GM19328 (cell line): ENCODE measurements at regions not wholly inside any gene's neighbourhood (a gene's known extent, or its start where the extent isn't known, plus 50 kb on each side); places are given as distances from the start of the nearest gene placed in this dataset.
"Not testable (repeated sequence)": the region's sequence is repeated elsewhere in the genome, so short reads cannot be mapped to it uniquely, and the experiment has no call there.

Experiments used
- ATAC-seq: cut with Tn5 transposase; IDR thresholded peaks from one replicate; pipeline ENCODE4 v1.9.1; 2021; ENCODE audit warnings: mild to moderate bottlenecking, moderate library complexity; ENCODE audit not compliant: unreplicated experiment

DNA sequence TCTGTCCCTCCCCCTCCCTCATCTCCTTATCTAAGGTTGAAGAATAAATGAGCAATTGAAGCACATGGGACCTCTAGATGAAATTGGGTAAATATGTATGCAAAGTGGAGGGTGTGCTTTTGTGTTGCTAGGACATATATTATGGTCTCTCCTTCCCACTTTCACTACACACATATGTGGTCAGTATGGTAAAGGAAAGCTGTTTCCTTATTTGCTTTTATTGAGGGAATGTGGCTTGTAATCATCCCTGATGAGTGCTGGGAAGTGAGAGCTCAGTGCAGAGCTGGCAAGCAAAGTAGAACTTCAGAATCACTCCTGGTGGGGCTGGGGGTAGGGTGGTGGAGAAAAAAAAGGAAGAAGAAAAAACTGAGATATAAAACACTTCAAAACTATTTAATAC lies 189.9 kb upstream of the ATP5MC3 start:
- no peak for ATAC-seq

DNA sequence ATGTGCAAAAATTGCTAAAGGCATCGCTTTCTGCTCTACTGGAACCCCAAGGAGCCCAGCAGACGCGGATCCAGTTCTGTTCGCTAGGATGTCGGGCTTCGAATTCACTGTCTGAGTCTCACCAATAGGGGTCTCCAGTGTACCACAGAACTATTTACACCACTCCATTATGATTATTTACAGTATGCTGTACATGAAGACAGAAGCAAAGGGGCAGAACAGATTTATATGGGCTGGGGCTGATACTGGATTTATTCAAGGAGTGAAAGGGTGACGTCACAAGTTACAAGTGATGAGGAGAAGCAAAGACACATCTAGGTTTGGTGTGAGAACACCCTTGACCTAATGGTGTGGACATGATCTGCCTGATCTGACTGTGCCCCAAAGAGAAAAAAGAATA lies 185.3 kb upstream of the ATP5MC3 start:
- ATAC-seq: no peak

DNA sequence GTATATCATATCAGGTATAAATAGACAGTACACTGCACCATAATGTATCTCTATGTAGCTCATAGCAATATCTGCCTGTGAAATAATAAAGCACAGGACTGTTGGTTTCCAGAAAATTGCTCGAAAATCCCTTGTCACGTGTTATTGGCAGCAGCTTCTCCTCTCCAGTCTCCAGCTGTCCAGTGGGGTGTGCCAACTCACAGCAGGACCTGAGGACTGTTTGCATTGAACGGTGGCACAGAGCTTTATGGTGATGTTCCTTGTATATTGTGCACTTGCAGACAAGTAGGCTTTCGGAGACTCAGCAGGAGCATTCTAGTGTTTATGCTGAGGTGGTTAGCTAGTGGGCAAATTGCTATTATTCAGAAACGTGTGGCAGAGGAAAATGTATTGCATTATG lies 182.2 kb upstream of the ATP5MC3 start:
- ATAC-seq: no peak

DNA sequence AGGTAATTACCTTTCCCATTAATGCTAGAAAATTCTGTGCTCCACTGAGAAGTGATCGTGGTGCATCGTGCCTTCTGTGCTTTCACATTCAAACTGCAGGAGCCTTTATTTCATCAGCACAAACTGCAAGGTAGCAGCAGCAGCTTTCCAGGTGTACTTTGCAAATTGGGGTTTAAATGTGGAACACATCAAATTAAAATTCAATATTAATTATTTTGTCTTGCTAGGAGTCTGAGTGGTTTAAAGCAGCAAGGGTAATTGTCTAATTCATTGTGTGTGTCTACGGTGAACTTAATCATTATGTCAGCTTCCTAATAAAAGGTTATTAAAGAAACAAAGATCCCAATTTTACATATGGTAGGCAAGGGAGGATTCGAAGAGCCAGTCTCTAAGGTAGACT lies 180.8 kb upstream of the ATP5MC3 start:
- ATAC-seq: no peak

DNA sequence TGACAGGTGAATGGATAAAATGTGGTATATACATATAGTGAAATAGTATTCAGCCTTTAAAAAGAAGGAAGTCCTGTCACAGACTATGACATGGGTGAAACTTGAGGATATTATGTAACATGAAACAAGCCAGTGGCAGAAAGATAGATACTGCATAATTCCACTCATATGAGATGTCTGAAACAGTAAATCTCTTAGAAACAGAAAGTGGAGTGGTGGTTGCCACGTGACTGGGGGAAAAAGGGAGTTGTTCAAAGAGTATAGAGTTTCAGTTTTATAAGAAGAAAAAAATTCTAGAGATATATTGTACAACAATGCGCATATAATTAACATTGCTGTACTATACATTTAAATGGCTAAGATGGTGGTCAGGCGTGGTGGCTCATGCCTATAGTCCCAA lies 178.2 kb upstream of the ATP5MC3 start:
- ATAC-seq: no peak

DNA sequence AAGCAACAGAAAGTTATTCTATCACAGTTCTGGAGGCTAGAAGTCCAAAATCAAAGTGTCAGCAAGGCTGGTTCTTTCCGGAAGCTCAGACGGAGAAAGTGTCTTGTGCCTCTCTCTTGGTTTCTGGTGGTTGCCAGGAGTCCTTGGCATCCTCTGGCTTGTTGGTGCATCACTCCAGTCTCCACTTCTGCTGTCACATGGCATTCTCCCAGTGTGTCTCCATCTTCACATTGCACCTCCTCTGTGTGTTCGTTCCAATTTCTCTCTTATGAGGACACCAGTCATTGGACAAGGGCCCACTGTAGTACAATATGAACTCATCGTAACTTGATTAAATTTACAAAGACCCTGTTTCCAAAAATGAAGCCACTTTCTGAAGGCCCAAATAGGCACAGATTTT lies 175.4 kb upstream of the ATP5MC3 start:
- no peak for ATAC-seq

DNA sequence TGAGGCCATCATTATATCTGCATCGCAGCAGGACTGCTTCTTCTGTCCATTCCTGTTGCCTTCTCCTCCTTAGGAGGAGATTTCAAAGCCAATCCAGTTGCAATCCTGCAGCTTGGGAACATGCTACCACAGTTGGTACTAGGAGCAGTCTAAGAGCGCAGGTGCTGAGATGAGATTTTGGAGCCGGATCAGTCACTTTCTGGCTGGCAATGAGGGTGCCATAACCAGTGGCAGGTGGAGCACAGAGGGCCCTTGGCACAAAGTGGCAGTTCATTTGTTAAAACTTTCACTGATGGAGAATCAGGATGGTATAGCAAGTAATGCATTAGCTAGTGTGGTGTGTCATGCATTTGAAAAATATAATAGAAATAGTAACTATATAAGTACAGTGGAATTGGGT lies 173.7 kb upstream of the ATP5MC3 start:
- no peak for ATAC-seq

DNA sequence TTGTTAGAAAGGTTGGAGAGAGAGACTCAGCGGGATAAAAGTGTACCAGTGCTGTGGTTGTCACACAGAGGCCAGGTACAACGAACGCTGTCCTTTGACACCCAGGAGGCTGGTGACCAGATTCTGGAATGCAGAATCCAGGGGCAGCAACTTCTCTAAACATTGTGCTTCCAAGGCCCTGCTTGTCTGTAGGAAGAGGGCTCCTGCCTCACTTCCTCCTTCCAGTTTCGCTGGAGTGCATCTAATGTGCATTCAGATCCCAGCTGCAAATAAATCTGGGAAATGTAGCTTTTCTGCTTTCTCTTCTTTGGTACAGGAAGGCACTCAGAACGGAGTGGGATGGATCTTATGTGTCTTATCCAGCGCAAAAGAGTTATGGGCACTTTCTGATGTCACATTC lies 171.8 kb upstream of the ATP5MC3 start:
- no peak for ATAC-seq

DNA sequence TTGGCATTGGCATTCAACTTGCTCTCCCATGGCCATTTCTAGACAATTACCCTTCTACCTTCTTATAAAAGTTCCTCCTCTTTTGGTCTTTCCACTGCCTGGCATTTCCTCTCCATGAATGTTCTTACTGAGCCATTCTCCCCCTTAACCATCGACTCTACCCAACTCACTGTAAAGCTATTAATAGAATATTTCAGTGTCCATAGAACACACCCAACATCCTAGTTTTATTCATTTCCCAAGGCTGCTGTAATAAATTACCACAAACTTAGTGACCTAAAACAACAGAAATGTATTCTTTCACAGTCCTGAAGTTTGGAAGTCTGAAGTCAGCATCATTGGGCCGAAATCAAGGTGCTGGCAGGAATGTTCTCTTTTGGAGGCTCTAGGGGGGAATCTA lies 170.0 kb upstream of the ATP5MC3 start:
- no peak for ATAC-seq

DNA sequence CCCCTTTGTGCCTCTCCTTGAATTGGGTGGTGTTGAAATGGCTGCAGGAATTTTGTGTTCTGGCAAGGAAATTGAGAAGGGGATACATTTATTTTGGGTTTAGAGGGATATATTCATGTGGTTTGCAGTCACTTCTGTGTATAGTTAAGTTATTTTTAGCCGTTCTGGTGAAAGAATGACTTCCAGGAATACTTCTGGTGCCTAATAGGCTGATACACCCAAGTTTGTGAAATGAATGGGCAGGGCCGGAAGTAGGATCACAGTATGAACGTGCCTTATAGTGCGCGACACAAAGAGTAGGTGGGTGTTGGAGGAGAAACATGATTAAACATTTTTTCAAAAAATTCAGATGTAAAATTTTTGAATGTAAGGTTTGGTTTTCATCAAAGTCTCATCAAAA lies 168.6 kb upstream of the ATP5MC3 start:
- no peak for ATAC-seq

DNA sequence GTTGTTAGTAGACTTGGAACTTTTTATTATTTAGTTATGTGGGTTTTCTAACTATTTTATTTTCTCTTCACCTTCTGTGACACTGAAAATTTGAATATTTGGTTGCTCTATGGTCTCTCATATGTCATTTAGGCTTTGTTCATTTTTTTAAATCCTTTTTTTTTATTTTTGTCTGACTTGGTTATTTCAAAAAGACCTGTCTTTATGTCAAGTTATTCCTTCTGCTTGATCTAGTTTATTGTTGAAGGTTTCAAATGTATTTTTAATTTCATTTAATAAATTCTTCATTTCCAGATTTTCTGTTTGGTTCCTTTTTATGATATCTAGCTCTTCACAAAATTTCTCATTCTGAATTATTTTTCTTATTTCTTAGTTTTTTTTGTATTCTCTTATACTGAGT lies 160.6 kb upstream of the ATP5MC3 start:
- ATAC-seq: no peak

DNA sequence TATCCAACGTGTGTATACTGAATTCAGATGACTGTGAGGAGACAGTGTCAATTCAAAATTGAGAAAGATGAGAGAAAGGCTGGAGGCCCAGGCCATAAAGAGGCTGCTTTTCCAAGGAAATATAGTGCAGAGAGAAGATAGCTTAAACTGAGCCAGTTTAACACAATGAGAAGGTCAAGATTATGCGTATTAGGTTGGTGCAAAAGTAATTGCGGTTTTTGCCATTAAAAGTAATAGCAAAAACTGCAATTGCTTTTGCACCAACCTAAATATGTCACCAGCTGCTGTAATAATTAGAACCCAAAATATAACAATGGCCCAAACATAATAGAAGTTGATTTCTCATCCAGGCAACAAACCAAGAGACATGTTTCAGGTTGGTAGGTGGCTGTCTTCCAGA lies 148.7 kb upstream of the ATP5MC3 start:
- no peak for ATAC-seq

DNA sequence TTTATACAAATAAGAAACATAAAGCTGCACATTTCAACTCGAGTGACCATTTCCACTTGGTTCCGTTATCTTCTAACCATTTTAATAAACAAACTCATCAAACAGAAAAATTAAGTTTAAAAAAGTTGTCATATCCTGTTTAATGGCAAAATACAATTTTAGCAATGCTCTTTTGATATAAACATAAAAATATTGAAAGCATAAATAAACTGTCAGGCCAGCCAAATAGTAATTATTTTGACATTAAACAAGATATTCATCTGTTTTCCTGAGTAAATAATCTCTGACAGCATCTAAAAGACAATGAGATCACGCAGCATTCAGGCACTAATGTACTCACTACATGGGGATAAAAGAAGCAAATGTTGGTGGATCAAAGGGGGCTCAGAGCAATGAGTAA lies 145.3 kb upstream of the ATP5MC3 start:
- no peak for ATAC-seq

DNA sequence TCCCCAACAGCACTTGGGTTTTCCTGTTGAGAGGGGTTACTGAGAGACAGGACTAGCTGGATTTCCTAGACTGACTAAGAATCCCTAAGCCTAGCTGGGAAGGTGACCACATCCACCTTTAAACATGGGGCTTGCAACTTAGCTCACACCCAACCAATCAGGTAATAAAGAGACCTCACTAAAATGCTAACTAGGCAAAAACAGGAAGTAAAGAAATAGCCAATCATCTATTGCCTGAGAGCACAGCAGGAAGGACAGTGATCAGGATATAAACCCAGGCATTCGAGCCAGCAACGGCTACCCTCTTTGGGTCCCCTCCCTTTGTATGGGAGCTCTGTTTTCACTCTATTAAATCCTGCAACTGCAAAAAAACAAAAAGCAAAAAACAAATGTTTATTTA lies 144.7 kb upstream of the ATP5MC3 start:
- not testable (repeated sequence) for ATAC-seq

DNA sequence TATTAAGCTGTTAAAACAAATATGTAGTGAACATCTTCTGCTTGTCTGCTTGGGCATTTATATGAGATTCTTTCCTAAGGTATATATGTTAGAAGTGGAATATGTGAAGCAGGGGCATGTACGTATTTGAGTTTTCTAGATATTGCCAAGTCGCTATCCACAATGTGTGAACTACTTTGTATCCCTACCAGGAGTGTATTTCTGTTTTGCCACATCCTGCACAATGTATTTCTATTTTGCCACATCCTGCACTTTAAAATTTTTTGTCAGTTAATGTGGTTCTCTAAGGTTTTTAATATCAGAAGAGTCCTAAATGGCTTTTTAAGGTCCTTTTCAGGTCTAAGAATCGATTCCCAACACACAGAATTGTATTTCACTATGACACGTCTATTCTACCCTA lies 141.7 kb upstream of the ATP5MC3 start:
- no peak for ATAC-seq

DNA sequence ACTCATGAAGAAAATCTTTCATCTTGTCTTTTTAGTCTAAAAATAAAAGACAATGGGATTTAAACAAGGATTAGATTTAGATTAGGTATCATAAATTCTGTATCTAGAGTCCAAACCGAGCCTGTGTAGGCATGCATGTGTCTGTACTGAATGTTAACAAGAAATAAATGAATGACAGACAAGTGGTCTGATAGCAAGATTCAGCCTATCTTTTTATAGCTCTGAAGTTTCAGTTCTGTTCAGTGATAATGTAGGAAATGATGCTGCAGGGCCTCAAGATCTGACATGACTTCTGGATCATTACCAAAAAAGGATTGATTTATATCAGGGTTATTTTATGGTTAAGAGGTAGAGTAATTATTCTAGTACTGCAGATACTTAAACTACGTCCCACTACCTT lies 137.0 kb upstream of the ATP5MC3 start:
- ATAC-seq: no peak

DNA sequence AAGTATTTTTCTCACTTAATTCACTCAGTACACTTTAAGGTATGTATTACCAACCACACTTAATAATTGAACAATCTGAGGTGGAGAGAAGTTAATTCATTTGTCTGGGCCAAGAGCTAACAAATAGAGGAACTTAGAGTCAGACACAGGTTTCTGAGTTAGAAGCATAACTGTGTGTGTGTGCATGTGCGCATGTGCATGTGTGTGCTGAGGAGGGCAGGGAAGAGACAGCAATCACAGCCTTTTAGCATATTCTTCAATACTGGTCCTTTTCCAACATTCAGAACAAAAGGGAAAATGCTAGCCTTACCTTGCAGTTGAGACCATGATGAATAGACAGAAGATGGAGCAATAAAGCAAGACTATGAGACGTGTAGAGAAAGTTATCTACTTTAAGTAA lies 136.2 kb upstream of the ATP5MC3 start:
- no peak for ATAC-seq

DNA sequence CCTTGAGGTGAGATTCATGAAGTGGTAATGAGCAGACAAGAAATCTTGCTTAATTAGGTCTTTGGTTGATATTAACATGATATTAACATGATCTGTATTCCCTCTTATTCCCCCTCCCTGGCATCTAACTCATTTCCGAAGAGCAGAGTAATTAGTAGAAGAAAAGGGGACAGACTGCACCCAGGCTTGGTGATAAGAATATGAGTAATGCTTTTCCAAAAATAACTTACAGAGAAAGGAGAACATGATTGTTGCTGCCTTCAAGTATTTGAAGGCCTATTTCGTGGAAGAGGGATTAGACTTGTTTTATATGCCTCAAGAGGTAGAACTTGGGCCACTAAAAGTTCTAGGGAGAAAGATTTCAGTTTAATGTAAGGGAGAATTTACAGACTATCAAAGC lies 130.6 kb upstream of the ATP5MC3 start:
- no peak for ATAC-seq

DNA sequence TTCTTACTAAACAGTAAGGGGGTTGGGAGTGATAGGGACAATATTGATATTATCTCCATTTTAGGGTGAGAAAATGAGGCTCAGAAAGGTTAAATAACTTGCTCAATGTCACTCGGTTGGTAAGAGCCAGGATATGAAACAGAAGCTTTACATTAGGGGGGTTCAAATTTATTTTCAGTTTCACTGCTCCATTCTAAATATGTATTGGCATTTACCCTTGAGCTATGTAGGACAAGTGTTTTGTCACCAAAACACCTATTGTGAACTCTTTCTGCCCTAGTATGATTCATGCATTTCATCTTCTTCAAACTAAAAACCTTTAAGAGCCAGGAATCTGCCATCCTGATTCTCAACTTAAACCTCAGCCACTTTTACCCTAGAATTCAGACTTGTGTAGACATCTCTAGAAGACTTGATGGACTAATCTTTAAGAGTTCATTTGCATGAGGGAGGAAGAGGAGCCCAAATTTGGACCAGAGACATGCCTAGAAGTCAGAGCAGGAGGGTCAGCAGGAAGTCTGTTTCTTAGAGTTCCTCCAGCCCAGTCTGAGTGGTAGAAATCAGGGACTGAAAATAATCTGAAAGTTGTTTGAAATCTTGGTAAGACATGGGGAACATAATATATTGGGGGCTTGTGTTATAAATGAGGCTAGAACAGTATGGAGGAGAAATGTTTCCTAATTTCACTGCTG lies 129.4 kb upstream of the ATP5MC3 start:
- ATAC-seq: no peak

DNA sequence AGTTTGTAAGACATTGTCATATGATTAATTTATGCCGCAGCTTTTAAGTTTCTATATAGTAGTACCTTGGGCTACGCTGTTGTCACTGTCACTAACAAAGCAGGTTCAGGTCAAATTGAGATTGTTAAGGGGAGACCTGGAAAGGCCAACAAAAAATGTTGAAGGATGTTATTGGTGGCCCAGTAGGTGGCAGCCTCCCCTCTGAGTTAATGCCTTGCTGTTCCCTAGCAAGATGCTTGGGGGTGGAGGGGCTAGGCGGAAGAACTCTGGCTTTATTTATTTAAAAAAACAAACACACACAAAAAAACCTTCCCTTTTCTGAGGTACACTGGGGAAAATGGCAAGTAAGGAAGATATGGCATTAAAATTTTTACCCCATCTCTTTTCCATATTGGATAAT lies 128.3 kb upstream of the ATP5MC3 start:
- ATAC-seq: no peak

DNA sequence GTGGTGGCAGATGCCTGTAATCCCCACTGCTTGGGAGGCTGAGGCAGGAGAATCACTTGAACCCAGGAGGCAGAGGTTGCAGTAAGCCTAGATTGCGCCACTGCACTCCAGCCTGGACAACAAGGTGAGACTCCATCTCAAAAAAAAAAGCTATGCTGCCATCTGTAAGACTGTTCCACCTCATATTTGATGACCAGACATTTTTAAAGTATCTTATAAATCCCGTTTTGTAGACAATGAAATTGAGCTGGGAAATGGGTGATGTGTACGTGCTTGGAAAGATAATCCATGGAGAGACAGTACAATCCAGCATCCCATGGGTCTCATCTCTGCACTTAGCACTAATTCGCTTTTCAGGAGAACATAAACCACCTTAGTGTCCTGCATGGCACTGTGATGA lies 126.5 kb upstream of the ATP5MC3 start:
- ATAC-seq: no peak

DNA sequence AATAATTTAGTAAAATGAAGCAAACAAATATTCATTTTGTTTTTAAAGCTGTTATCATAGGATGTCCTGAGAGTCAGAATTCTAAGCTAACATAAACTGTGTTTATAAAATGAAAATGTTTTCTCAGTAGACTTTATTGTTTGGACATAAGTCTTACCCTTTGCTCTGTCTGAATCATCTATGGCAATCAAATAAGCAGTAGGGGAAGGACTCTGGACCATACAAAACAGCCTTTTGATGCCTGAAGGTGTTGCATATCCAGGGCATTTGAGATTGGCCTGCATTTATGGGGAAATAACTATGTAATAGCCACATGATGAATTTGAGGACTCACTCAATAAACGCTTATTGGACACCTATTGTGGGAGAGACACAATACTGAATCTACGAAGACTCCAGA lies 123.0 kb upstream of the ATP5MC3 start:
- ATAC-seq: no peak

DNA sequence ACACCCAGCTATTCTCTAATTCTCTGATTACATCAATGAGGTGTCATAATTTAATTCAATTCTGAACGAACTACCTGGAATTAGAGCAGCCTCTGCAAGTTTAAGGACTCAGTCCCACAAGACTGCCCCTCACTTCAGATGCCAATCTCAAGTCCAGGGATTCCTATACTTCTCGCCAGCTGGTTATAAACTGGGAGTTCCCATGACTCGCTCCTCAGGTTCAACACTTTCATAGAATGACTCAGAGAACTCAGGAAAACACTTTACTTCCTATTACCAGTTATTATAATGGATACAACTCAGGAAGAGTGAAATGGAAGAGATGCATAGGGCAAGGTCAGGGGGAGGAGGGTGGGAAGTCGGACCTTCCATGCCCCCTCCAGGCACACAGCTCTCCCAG lies 112.3 kb upstream of the ATP5MC3 start:
- no peak for ATAC-seq

DNA sequence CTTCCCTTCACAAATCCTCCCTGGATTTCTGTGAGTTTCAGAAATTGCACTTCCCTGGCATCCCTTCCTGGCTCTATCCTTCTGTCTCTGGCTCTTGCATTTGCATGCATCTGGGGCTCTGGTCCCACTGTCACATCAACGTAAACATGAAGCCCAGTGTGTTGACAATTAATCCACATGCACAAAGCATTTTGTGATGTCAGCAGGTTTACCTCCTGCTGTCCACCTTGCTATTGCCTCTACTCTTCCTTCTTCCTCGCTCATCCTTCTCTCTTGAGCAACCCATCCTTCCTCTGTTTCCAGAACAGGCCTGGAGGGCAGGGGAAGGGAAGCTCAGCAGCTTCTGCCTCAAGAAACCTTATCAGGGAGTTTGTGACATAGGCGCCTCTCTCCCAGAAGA lies 111.7 kb upstream of the ATP5MC3 start:
- no peak for ATAC-seq
